H1 (cell line): ENCODE measurements at regions not wholly inside any gene's neighbourhood (a gene's known extent, or its start where the extent isn't known, plus 50 kb on each side); places are given as distances from the start of the nearest gene placed in this dataset.

Source experiments
- CHD2 ChIP-seq: IDR thresholded peaks from 2 replicates; pipeline ENCODE4 v1.6.1; 2012; ENCODE audit warnings: low read length, improper control_type of control experiment
- HDAC2 ChIP-seq, 2 experiments: fragments of 300-600 bp in 1 of 2; sonication (generic) in 1 of 2; IDR thresholded peaks; 2 replicates each; pipeline ENCODE4 v1.6.1; 2011 to 2012; ENCODE audit warnings: low read depth in 2 of 2, low read length in 2 of 2, mild to moderate bottlenecking in 2 of 2, moderate library complexity in 2 of 2, borderline replicate concordance in 1 of 2, inconsistent platforms in 1 of 2
- JUN ChIP-seq: IDR thresholded peaks from 2 replicates; pipeline ENCODE4 v1.6.1; 2011; ENCODE audit warnings: low read depth, mild to moderate bottlenecking, improper control_type of control experiment, low read length
- KDM1A ChIP-seq: fragments of 200-600, 300-600 bp; sonication (generic); IDR thresholded peaks from 2 replicates; pipeline ENCODE4 v1.7.1; 2016; ENCODE audit warnings: mild to moderate bottlenecking, low read length, borderline replicate concordance
- POU5F1 ChIP-seq: IDR thresholded peaks from 2 replicates; pipeline ENCODE4 v1.6.1; 2011; ENCODE audit warnings: low read depth, mild to moderate bottlenecking, low read length, moderate library complexity
- RAD21 ChIP-seq, 2 experiments: IDR thresholded peaks in 1 of 2; conservative IDR thresholded peaks in 1 of 2; 2 replicates each; pipeline ENCODE4 v1.6.1; 2011; ENCODE audit warnings: low read depth in 2 of 2, low read length in 2 of 2, improper control_type of control experiment in 1 of 2, inconsistent platforms in 1 of 2, mild to moderate bottlenecking in 1 of 2, moderate library complexity in 1 of 2
- RBBP5 ChIP-seq: IDR thresholded peaks from 2 replicates; pipeline ENCODE4 v1.7.1; 2012; ENCODE audit warnings: low read depth, mild to moderate bottlenecking, inconsistent platforms, low read length, moderate library complexity, borderline replicate concordance
- RNF2 ChIP-seq: fragments of 200-900, 300-1000 bp; sonication (generic); IDR thresholded peaks from 2 replicates; pipeline ENCODE4 v1.7.1; 2016; ENCODE audit warnings: borderline replicate concordance, low read depth, mild to moderate bottlenecking, antibody characterized with exemption, low read length; ENCODE audit not compliant: poor library complexity, severe bottlenecking; ENCODE audit errors: missing control alignments
- RXRA ChIP-seq: IDR thresholded peaks from 2 replicates; pipeline ENCODE4 v1.6.1; 2011; ENCODE audit warnings: low read depth, mild to moderate bottlenecking, low read length, moderate library complexity; ENCODE audit not compliant: insufficient read depth
- TAF1 ChIP-seq: IDR thresholded peaks from 2 replicates; pipeline ENCODE4 v1.6.1; 2011; ENCODE audit warnings: mild to moderate bottlenecking, low read depth, low read length
- TAF7 ChIP-seq: optimal IDR thresholded peaks from 2 replicates; pipeline ENCODE3; 2011; ENCODE audit warnings: low read depth, mild to moderate bottlenecking, inconsistent platforms, low read length, moderate library complexity, borderline replicate concordance
- YY1 ChIP-seq: IDR thresholded peaks from 2 replicates; pipeline ENCODE4 v1.6.1; 2011; ENCODE audit warnings: low read depth, mild to moderate bottlenecking, low read length
- TF ChIP-seq, protein P1 (sequence below), 3 experiments: IDR thresholded peaks; 1 replicate in 2 of 3; 2 replicates in 1 of 3; pipeline versions ENCODE4 v1.5.1 to v1.6.1; 2011; ENCODE audit warnings: low read length in 3 of 3, mild to moderate bottlenecking in 3 of 3, inconsistent platforms in 2 of 3, low read depth in 1 of 3, moderate library complexity in 1 of 3; ENCODE audit not compliant: insufficient read depth in 1 of 3; ENCODE audit errors: control extremely low read depth in 1 of 3
- TF ChIP-seq, protein P2 (sequence below): IDR thresholded peaks from 2 replicates; pipeline ENCODE4 v1.6.1; 2011; ENCODE audit warnings: low read length, improper control_type of control experiment

DNA sequence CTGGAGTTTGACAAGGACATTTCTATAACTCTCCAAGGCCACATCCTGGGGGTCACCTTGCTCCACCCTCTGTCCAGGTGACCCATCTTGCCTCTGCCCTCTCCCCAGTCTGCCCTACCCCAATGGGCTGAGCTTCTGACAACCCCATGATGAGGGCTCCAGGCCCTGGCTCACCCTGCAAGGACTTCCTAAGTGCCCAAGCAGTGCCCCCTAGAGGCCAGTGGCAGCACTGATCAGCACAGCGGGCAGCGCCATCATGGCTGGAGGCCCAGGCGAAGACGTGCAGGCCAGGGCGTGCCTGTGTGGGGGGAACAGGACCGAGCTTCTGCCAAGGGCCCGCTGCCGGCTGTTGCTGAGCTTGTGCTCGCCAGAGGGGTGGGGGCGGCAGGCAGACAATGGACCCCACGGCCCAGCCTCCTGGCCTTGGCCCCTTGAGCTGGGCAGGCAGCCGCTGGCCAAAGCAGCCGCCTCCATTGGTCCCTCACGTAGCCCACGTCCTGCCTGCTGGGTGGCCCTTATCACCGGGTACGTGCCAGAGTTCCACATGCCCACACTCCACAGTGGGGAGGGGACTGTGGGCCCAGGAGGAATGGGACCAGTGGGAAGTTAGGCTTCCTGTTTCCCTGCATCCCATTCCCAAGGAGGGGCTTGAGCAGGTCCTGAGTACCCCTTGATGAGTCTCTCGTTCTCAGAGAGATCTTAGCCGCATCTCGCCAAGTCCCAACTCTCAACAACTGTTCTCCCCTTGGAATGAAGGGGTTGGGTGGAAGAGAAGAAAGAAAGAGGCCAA is 64.3 kb downstream of the MRPL14 start (continued):
- TF ChIP-seq, protein P1, sequence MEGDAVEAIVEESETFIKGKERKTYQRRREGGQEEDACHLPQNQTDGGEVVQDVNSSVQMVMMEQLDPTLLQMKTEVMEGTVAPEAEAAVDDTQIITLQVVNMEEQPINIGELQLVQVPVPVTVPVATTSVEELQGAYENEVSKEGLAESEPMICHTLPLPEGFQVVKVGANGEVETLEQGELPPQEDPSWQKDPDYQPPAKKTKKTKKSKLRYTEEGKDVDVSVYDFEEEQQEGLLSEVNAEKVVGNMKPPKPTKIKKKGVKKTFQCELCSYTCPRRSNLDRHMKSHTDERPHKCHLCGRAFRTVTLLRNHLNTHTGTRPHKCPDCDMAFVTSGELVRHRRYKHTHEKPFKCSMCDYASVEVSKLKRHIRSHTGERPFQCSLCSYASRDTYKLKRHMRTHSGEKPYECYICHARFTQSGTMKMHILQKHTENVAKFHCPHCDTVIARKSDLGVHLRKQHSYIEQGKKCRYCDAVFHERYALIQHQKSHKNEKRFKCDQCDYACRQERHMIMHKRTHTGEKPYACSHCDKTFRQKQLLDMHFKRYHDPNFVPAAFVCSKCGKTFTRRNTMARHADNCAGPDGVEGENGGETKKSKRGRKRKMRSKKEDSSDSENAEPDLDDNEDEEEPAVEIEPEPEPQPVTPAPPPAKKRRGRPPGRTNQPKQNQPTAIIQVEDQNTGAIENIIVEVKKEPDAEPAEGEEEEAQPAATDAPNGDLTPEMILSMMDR (IDR thresholded peaks at IDR 0.05; ENCODE audit: control extremely low read depth in 1 of 3, insufficient read depth in 1 of 3, low read depth in 1 of 3, low read length in 3 of 3), result peak in 2 of 3 experiments; percentile 97 to 98; a peak in 3 of 4 replicates
- TF ChIP-seq TAF1 (0 out of 2 replicates have a peak, but pooled peaks have one; percentile 23), CHD2 (no peak), TAF7 (no peak), RAD21 (IDR thresholded peaks at IDR 0.05 in 1 of 2, conservative IDR thresholded peaks at IDR 0.05 in 1 of 2; ENCODE audit: low read depth in 2 of 2, low read length in 2 of 2) (peak; percentile 82 to 94), KDM1A (no peak), RNF2 (no peak), HDAC2 (IDR thresholded peaks at IDR 0.05; ENCODE audit: borderline replicate concordance in 1 of 2, low read depth in 2 of 2, low read length in 2 of 2) (no peak), POU5F1 (no peak), RBBP5 (no peak), YY1 (peak; percentile 93), JUN (no peak), RXRA (no peak)
- TF ChIP-seq, protein P2, sequence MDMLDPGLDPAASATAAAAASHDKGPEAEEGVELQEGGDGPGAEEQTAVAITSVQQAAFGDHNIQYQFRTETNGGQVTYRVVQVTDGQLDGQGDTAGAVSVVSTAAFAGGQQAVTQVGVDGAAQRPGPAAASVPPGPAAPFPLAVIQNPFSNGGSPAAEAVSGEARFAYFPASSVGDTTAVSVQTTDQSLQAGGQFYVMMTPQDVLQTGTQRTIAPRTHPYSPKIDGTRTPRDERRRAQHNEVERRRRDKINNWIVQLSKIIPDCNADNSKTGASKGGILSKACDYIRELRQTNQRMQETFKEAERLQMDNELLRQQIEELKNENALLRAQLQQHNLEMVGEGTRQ, result no peak
